Astrocyte (in vitro differentiated cells and primary cell): ENCODE measurements at regions not wholly inside any gene's neighbourhood (a gene's known extent, or its start where the extent isn't known, plus 50 kb on each side); places are given as distances from the start of the nearest gene placed in this dataset.

Experiments used
- CTCF ChIP-seq: IDR thresholded peaks from 2 replicates; pipeline ENCODE4 v1.5.1; 2011; ENCODE audit warnings: low read depth, mild to moderate bottlenecking, inconsistent platforms, low read length, moderate library complexity; ENCODE audit not compliant: insufficient read depth
- EZH2 ChIP-seq: IDR thresholded peaks from 2 replicates; pipeline ENCODE4 v1.6.1; 2012; ENCODE audit warnings: mild to moderate bottlenecking, low read length, inconsistent platforms; ENCODE audit not compliant: insufficient read depth

GRCh38 chr18:48470484-48471180 lies 61.4 kb upstream of the ZBTB7C start:
- TF ChIP-seq CTCF = no peak
- TF ChIP-seq EZH2 = no peak
